Lung microvascular endothelial cell (primary cell): ENCODE measurements at regions not wholly inside any gene's neighbourhood (a gene's known extent, or its start where the extent isn't known, plus 50 kb on each side); places are given as distances from the start of the nearest gene placed in this dataset.

Experiments
- DNase-seq, 2 donors: peaks; one replicate each; pipeline versions ENCODE4 v3.0.0 to v3.0.0-alpha.2; 2010; ENCODE audit warnings: low read depth in 2 of 2

DNA sequence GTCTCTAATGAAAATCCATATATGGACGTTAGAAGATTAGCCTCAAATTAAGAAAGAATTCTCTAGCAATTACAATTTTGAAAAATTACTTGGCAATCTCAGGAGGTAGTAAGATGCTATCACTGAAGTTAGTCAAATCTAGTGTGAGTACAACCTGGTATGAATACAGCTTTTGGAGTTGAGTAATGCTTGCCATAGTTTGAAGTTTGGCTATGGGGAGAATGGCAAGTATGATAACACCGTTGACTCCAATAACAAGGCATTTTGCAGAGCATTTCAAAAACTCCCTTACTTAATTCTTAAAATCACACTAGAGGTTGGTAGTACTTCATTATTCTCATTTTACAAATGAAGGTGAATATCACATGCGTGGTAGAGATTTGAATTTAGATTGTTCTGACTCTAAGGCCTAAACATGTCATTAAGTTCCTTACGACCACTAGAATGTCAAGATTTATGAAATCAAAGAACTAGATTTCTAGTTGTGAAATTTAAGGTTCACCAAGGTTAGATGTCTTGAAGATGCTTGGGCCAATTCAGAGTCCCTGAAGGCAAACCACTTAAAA is 355.4 kb downstream of the ETS1 start:
- DNase-seq = no peak

DNA sequence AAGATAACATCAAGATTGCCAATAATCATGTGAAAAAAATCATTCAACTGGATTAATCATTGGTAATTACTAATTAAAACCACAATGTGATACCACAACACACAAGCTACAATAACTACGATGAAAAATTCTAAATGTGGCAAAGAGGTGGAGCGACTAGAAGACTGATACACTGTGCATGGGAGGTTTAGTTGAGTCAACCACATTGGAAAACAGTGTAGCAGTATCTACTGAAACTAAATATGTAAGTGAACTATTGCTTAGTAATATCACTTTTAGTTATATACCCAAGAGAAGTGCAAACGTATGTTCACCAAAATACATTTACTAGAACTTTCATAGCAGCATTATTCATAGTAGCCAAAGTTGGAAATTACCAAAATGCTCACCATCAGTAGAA is 359.9 kb downstream of the ETS1 start:
- DNase-seq = no peak

DNA sequence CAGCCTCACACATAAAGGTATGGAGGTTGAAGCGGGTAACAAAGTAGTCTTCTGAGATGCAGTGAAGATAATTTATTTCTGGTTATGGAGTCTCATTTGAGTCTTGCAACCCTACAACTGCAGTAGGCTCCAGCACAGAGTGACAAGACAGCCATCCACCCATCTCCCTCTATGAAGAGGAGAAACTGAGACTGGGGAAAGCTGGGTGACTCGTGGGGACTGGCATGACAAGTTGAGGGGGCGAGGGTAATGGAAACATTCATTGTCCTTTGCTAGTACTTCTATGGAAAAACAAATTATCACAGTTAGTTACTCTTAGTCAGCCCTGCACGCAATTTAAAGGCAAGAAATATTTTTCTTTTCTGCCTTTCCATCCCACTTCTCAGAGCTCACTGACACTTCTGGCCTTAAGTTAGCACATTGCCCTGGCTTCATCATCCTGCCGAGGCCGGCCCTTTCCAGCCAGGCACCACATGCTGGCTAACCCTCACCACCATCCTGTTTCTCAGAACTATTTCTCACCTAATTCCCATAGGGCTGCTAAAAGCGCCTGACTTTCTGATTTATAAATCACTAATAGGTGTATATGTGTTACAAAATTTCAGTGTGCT is 361.1 kb downstream of the ETS1 start:
- DNase-seq = no peak

DNA sequence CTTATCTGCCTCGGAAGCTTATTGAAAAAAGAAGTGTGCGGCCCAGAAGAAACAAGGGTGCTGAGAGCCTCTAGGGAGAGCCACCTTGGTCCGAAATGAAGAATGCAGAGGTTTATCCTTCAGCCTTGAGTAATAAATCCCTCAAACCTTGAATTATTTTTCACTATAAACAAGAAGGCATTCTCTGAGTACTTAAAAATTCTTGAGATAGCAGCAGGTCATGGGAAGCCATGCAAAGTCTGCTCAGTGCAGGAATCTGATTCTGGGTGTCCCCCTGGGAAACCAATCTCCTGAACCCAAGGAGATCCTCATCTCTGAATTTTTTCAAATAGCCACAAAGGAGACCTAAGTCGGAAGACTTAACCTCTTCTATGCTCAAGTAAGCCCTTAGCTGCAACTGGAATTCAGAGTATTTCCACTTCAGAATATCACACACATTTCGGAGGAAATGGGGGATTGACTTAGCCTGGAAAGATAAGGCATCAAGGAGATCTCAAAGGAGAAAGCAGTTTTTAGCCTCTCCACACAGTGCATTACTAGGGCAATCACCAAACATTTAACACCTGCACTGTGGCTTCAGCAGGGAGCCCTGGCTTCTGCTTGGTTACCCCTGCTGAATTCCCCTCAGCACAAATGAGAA is 365.0 kb downstream of the ETS1 start:
- no peak for DNase-seq

DNA sequence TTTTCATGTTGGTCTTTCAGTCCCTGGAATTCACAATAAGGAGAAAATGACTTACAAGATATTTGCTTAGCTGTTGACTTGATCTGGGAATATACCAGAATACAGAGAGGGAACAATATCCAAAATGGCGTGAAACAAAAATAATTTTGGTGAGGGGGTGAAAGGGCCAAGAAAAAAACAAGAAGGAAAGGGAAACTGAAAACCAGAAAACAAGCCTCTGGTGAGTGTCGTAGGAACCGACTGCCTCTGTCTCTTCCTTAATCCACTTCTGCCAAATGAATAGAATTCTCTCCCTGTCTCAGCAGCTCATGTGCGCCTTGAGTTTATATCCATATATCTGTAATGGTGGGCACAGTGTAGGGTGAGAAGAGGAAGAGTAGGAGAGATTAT is 367.6 kb downstream of the ETS1 start:
- DNase-seq = no peak

DNA sequence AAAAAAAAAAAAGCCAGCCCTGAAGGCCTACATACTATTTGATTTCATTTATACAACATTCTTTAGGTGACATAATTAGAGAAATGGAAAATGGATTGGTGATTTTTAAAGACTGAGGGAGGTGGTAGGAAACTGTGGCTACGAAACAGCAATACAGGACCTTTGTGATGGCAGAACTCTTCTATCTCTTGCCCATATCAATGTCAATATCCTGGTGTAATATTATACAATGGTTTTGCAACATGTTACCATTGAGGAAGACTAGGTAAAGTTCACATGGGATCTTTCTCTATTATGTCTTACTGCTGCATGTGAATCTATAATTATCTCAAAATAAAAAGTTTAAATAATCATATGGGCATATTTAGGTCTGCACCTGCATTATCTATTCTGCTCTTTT is 371.2 kb downstream of the ETS1 start:
- no peak for DNase-seq

DNA sequence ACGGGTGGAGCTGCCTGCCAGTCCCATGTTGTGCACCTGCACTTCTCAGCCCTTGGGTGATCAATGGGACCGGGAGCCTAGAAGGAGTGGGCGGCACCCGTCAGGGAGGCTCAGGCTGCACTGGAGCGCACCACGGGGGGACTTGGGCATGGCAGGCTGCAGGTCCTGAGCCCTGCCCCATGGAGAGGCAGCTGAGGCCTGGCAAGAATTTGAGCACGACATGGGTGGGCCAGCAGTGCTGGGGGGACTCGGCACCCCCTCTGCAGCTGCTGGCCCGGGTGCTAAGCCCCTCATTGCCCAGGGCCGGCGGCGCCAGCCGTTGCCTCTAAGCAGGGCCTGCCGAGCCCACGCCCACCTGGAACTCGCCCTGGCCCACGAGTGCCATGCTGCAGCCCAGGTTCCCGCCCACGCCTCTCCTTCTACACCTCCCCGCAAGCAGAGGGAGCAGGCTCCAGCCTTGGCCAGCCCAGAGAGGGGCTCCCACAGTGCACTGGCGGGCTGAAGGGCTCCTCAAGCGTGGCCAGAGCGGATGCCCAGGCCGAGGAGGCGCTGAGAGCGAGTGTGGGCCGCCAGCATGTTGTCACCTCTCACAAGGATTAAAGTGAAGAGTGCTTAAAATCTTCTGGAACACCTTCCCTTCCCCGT is 372.0 kb downstream of the ETS1 start:
- DNase-seq = no peak

DNA sequence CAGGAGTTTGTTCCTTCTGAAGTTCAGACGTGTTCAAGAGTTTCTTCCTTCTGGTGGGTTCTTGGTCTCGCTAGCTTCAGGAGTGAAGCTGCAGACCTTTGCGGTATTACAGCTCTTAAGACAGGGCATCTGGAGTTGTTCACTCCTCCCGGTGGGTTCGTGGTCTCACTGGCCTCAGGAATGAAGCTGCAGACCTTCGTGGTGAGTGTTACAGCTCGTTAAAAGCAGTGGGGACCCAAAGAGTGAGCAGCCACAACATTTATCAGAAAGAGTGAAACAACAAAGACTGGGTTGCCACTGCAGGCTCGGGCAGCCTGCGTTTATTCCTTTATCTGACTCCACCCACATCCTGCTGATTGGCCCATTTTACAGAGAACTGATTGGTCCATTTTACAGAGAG is 373.1 kb downstream of the ETS1 start:
- DNase-seq = no peak

DNA sequence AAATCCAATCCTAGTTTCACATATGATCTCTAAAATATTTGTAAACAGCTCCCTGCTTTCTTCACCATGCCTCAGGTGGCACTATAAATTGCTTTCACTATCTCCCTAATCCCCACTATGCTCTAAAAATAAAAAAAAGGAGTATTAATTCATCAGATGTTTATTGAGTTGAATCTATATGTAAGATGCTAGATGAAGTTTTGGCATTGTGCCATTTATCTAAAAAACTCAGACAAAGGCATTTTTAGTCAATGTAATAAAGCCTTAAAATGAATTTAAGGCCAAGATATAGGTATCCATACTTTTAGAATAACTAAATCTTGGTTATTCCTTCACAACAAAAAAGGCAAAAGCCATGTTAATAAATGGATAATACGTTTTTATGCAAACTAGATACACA is 373.9 kb downstream of the ETS1 start:
- DNase-seq = no peak

DNA sequence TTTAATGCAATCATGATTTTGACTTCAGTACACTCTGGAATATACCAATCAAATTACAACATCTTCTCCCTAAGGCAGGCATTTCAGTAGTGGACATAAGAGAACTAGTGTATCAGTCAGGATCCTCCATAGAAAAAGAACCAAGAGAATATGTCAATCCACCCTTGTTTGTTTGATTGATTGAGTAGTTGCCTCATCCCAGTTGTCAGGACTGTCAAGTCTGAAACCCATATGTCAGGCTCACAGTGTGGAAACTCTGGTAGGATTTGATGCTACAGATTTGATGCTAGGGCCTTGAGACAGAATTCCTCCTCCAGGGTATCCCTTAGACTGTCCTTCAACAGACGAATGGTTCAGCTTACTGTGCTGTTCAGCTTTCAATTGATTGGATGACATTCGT is 375.0 kb downstream of the ETS1 start:
- DNase-seq = no peak

DNA sequence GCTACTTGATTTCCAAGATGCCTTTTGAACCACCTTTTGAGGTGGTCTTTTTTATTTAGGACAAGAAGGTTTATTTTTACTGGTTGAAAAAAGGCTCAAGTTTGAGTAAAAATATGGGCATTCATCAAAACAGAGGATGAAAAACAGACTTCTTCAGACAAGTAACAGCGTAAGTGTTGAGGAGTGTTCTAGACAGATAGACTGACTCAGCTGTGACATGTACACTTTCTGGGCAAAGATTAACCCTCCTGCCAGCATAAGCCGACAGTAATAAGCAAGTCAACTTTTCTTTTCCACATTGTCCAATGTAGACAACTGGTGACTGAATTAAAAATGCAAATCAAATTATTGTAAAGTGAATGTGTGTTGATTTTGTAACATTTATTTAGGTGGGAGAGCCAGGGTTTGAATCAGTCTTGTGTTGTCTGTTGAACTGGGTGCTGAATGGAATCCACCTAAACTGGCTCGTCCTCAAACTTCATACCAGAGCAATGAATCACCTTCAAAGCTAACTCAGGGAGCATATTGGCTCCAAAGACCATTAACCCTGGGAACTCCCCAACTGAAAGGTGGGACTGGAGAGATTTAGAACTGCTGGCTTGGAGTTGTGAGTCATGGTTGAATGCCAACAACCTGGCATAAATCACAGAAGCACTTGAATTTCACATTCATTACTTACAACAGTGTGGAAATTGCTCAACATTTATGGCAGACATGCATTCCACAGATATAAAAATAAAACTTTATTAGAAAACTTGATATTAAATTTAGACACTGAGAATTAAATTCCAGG is 377.0 kb downstream of the ETS1 start:
- DNase-seq = peak; percentile 81 to 97

DNA sequence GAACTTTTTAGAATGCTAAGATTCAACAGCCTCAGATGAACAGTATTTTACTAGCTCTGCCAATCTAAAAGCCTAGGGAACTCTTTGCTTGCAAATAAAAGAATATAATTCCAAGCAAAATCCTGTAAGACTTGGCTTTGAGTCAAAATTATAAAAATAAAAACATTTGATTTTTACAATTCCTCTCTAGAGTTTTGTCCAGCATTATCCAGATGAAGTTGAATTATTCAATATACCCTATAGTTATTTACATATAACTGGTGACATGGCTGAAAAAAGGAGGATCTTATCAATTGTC is 378.3 kb downstream of the ETS1 start:
- DNase-seq = no peak

DNA sequence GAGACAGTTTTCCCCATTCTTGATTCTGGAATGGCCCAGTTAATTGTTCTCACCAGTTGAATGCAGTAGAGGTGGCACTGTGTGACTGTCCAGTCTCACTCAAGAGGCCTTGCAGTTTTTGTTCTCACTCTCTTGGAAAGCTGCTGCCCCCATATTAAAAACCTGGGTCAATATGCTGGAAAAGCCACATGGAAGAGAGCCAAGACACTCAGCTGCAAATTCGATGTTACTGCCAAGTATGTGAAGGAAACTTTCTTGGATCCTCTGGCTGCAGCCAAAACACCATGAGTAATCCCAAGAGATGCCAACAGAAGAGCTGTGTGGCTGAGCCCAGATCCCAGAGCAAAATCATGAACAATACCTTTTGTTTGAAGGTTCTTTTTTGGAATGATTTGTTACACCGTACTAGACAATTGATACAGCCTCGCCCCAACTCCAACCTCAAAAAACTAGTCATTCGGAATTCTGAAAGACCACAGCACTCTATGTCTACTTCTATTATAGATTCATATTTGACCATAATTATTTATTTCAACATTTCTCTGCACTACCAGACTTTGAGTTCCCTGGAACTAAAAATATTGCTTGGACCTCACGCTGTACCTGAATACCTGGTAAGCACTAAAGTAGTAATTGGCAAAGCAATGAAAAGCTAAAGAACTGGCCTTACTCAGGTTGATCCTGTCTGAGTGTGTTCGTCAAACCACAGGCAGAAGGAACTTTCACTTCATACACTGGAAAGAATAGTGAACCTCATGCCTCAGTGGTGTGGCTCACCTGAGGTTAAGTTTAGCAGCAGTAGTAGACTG is 378.8 kb downstream of the ETS1 start:
- DNase-seq = peak; percentile 60 to 97

DNA sequence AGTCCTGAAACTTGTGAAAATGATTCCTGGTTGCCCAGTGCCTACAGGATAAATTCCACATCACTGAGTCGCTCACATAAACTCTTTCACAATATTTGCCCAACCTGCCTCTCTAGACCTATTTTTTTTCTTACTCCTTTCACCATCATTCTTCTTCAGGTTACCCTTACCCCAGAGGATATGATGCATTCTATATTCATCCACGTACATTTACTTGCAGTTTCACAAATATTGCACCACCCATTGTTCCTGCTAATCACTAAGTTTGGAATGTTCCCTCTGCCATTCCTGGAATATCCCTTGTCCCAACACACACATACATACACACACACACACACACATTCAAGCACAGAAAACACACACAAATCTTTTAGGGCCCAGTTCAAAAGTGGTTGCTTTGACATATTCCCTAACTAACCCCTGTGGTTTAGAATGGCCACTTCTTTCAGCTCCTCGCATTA is 379.5 kb downstream of the ETS1 start:
- peak; percentile 86 to 89 for DNase-seq

DNA sequence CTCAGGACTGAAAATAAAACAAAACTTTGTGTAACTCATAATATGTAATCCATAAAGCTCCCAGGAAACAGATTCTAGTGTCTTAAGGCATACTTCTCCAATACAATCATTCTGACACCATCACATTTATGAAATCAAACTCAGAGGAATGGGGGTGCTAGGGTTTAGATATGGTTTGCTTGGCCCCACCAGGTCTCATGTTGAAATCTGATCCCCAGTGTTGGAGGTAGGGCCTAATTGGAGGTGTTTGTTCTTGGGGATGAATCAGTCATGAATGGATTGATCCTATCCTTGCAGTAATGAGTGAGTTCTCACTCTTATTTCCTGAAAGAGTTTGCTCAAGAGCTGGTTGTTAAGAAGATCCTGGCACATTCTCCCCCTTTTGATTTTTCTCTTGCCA is 380.9 kb downstream of the ETS1 start:
- DNase-seq = no peak

DNA sequence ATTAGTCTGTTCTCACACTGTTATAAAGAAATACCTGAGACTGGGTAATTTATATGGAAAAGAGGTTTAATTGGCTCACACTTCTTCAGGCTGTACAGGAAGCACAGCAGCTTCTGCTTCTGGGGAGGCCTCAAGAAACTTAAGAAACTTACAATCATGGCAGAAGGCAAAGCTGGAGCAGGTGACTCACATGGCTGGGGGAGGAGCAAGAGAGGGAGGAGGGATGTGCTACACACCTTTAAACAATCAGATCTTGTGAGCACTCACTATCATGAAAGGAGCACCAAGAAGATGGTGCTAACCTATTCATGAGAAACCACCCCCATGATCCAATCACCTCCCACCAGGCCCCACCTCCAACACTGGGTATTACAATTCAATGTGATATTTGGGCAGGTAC is 381.6 kb downstream of the ETS1 start:
- no peak for DNase-seq

DNA sequence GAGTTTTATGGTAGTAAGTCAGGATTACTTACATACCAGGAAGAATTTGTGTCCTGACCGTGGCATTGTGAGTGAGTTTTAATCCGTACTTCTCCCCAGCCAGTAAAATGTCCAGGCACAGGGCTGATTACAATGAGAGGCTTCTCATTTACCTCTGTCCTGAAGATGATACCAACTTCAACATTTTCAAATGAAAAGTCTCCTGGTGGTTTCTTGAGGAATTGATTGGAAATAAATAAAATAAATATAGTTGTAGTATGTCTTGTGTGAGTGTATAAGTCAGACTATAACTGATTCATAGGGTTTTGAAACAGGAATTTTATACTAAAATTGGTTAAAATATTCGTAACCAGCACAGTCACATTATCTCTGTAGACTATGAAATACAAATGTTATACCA is 382.5 kb downstream of the ETS1 start:
- no peak for DNase-seq

DNA sequence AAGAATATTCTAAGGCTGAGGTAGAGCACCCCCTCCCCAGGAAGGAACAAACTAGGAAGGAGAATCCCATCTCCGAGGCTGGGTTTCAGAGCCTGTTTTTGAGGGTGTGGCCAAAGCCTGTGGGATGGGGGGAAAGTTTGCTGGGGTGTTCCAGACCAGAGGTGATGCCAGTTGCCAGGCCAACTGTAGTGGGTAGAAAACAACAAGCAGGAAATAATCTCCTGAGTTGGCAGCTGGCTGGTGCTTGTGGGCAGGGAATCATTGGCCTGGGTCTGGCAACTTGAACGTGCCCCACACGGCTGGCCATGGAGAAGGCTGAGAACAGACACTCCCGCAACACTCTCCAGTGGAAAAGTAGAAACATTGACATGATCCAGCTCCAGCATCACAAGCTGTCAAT is 385.6 kb downstream of the ETS1 start:
- DNase-seq = no peak

DNA sequence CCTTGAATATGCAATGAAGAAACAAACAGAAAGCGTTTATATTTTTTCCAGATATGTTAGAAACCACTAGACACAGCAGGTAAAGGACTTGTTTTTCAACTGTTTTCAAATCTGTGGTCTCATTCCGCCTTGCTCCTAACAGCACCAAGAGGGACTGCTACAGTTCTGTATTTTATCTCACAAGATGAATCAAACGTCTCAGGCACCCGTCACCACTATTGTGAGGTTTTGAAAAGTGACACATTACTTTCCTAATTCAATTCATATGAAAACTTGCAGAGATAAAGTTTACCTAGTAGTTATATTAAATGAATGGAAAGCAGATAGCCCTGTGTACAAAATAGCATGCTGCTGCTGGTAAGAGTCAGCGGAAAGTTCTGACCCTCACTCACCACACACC is 386.3 kb downstream of the ETS1 start:
- peak in 1 of 2 donors; percentile 28 for DNase-seq

DNA sequence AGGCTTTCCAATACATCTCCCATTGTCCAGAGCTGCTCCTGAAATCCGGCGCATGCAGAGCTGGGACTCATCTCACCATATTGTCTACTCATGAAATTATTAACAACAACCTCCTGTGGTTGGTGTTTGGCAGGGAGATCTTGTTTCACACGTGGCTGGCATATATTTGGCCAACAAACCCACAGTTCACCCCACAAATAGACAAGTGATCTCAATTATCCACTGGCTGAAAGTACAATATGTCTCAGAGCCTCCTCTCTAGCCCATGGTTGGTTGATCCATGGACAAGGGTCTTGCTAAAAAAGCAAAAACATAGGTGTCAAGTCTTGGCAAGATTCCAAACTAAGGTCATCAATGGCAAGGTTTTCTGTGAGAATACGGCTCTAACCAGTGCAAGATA is 386.9 kb downstream of the ETS1 start:
- DNase-seq = no peak

DNA sequence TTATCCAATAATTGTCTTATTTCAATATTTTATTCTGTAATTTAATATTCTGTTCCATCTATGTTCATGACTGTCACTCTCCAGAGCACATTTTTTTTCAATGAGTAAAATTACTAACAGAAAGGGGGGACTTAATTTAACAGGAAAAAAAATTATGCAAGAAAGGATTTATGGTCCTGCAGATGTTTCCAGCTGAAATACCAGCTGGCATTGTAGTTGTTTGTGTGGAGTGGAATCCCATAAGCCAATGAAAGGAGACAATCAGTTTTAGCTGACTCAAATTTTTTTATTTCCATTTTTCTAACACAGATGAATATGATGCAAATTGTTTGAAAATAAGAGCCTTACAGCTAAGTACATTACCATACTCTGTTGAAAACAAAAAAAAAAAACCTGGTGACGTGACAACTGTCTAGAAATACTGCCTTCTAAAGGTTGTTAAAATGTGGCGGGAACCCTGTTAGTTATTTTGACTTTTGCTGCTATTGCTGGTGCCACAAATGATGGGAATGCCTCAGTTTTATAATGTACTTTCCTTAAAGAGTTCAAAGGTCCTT is 389.1 kb downstream of the ETS1 start:
- DNase-seq = peak in 1 of 2 donors; percentile 66
